Gastroesophageal sphincter (tissue), 3 donors: ENCODE measurements at regions not wholly inside any gene's neighbourhood (a gene's known extent, or its start where the extent isn't known, plus 50 kb on each side); places are given as distances from the start of the nearest gene placed in this dataset.

Source experiments
- CTCF ChIP-seq, 4 experiments: fragments of 200-600 bp in 2 of 4; fragments of 450-650 bp in 2 of 4; sonication (generic) in 1 of 4; IDR thresholded peaks; one replicate each; pipeline ENCODE4 v1.5.1; 2017 to 2019; ENCODE audit warnings: antibody characterized with exemption in 4 of 4, mild to moderate bottlenecking in 2 of 4, moderate library complexity in 2 of 4
- POLR2A ChIP-seq, 2 donors: fragments of 450-650 bp; IDR thresholded peaks; one replicate each; pipeline ENCODE4 v1.6.1; 2017; ENCODE audit warnings: antibody characterized with exemption in 2 of 2, mild to moderate bottlenecking in 2 of 2, moderate library complexity in 1 of 2
- POLR2AphosphoS5 ChIP-seq: sonication (generic); formaldehyde crosslinking; IDR thresholded peaks from one replicate; pipeline ENCODE4 v1.6.1; 2017; ENCODE audit warnings: antibody characterized with exemption

- TF ChIP-seq CTCF (IDR thresholded peaks at IDR 0.05): no peak
- TF ChIP-seq POLR2A (IDR thresholded peaks at IDR 0.05): no peak
- no peak for TF ChIP-seq POLR2AphosphoS5
These were observed 104.0 kb upstream of the FUT8 start for GRCh38 chr14:65308536-65308935.
